Activated CD4-positive, alpha-beta T cell treated with anti-CD3 and anti-CD28 coated beads, Interleukin-10, Interleukin-2, amounts not matched to agents 100 ng/mL and 50 ng/mL, durations not matched to agents 16 hours and 8 hours (primary cell): ENCODE measurements at regions not wholly inside any gene's neighbourhood (a gene's known extent, or its start where the extent isn't known, plus 50 kb on each side); places are given as distances from the start of the nearest gene placed in this dataset.

Experiments
- DNase-seq: peaks from one replicate; pipeline ENCODE4 v3.0.0-alpha.2; 2020

DNA sequence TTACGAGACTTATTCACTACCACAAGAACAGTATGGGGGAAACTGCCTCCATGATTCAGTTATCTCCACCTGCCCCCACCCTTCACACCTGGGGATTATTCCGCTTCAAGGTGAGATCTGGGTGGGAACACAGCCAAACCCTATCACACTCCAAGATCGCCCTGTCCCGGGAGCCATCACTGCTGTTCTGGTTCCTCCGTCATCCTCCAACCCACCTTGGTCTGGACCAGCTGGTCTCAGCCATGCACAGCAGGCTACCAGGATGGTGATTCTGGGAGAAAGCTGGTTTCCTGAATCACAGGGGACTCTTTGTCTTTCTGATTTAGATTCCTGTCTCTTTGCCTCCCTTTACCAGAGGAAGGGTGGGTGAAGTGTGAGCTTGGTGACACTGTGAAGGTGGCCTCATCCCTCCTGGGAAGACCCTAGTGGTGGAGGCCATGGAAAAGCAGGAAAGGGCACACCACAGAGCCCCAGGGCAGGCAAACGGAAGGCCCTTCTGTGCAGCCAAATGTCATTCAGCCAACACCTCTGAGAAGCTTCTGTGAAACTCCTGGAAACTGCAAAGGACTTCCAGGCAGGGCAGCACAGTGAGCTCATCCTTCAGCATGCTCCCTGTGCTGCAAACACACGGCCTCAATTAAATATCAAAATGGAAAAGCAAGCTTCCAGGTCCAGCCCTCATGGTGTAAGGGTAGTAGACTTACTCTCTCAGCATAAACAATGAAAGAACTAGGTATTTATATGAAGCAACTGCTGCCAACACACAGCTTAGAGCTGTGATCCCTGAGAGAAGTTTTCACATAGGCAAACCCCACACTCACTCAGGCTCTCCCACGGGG is 169.8 kb downstream of the ANKRD60 start:
- DNase-seq, result no peak

GRCh38 chr20:58056921-58057686 is 171.3 kb downstream of the ANKRD60 start:
- DNase-seq, result no peak

GRCh38 chr20:58056021-58056591 is 172.3 kb downstream of the ANKRD60 start:
- no peak for DNase-seq

GRCh38 chr20:58054780-58055373 is 173.6 kb downstream of the ANKRD60 start:
- DNase-seq, result no peak

- DNase-seq, result no peak
These were observed 174.2 kb downstream of the ANKRD60 start for GRCh38 chr20:58054082-58054779.

GRCh38 chr20:58053391-58054055 is 174.9 kb downstream of the ANKRD60 start:
- DNase-seq, result no peak

DNA sequence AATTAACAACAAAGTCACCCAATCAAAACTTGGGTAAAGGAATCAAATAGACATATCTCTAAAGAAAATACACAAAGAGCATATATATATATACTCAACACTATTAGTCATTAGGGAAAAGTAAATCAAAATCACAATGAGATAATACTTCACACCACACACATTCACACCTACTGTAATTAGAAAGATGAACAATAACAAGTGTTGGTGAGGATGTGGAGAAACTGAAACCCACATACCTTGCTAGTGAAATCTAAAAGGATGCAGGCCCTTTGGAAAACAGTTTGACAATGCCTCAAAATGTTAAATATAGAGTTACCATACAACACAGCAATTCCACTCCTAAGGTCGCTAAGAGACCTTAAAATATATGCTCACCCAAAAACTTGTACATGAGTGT is 177.1 kb downstream of the ANKRD60 start:
- DNase-seq, result no peak

- DNase-seq, result no peak
These were observed 180.3 kb downstream of the ANKRD60 start for GRCh38 chr20:58048096-58048702.

DNA sequence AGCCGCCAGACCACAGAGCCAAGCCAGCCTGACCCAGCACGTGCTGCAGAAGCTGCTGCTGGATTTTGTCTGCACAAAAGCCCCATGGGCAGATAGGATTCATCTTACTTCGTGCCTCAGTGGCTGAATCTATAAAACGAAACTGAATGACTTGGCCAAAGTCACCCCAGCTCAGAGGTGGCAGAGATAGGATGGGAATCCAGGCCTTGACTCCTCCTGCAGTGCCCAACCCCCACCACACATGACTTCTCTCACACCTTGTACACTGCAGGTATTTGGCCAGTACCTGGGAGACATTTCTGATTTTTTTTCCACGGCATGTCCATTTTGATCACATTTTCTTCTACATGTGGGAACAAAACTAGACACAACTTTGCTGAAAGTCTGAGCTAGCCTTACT is 182.1 kb downstream of the ANKRD60 start:
- no peak for DNase-seq

DNA sequence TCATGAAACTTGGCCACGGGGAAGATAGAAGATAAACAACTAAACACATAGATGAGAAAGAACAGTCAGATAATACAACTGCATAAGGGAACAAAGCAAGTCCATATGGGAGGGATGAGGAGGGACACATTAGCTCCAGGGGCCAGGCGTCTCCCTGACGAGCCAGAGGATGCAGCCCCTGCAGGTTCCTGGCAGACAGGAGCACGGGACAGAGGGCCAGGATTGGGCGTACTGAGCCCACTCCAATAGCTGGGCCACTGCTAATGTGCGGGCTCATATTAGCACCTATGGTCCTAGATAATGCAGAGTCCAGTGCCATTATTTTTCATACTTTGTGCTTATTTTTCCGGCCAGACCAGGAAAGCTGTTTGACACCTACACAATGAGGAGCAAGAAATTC is 182.9 kb downstream of the ANKRD60 start:
- DNase-seq, result no peak

DNA sequence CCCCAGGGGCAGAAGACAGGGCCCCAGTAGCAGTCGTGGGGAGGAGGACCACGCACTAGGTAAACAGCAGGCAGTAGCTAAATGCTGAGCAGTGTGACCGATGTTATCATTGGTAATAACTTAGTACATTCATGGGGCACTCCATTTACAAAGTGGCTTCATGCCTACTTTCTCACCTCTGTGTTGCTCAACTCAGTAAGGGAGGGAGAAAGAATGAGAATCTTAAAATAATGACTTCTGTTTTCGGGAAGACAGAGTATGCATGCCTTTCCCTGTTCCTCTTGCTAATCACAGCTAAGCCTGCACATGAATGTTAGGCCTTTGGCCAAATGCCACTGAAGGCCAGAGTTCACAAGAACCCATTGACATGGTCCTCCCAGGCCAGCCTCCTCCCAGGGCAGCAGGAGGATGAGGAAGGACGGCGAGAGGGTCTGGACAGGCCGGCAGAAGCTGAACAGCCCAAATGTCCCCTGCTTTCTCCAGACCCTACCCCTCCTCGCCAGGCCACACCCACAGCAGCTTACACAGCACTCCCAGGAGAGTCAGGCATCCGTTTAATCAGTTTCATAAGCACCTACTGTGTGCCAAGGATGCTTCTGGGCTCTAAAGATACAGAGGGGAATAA is 183.4 kb downstream of the ANKRD60 start:
- no peak for DNase-seq

DNA sequence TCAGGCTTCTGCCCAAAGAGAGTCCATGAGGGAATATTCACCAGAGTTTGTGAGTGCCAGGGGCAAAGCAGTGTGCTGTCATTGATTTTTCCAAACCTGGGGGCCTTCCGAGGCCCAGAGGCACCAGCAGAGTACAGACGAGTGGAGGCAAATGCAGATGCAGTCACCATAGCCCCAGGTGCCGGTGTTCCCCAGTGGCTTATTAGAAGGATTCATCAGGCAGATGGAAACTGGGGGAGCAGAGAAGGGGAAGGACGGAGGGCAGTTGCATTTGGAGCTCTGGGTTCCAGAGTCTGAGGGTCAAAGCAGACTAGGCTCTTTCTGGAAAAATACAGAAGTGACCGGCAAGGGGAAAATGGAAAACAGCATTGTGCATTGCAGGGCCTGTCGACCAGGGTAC is 184.2 kb downstream of the ANKRD60 start:
- DNase-seq, result no peak

GRCh38 chr20:58043236-58044140 is 185.0 kb downstream of the ANKRD60 start:
- DNase-seq, result no peak

GRCh38 chr20:58042591-58042990 is 185.9 kb downstream of the ANKRD60 start:
- no peak for DNase-seq

DNA sequence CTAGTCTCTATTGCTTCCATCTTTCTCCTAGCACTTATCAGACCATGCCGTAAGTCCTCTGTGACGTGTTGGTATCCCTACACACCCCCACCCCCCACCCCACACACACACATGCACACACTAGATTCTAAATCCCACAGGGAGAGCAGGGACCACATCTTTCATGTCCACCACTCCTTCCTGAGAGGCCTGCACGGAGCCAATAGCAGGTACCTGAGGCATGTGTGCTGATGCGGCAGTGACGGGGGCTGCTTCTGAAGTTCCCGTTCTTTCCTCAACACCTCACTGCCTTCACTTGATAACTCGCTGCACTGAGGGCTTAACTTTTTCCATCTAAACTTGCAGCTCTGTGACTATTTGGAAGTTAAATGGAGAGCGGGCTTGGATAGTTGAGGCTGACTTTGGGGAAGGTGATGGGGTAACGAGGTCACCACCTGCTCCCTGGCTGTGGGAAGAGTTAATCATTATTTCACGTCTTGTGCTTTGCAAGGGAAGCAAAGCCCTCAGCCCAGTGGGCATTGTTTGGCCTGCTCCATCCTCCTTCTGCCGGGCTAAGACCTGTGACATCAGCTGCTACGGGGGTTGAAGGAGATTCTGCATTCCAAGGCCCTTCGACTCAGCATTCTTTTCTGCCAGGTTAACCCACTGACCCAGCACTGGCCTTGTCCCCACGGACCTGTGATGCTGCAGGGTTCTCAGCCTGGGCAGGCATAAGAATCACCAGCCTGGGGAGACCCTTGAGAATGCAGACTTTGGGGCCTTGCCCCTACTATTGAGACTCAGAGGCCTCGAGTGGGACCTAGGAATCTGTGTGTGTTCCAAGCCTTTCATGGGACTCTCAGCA is 187.8 kb downstream of the ANKRD60 start:
- DNase-seq, result no peak

- no peak for DNase-seq
These were observed 189.0 kb downstream of the ANKRD60 start for GRCh38 chr20:58039274-58040092.

- no peak for DNase-seq
These were observed 190.3 kb downstream of the ANKRD60 start for GRCh38 chr20:58038123-58038654.

DNA sequence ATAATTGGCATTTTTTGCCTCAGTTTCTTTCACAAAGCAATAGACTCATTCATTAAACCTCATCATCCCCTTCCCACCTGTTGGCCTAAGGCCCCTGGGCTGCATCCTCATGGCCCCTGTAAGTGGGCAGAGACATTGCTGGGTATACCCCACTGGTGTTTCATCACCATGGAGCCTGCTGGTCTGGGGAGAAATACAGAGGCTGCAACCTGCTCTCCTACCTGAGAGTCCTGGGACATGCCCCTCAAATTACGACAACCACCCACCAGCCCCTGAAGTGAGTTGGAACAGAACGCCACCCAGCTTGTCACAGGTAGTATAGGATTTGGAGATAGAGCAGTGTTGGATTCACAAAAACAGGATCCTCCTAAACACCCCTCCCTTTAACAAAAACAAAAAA is 190.8 kb downstream of the ANKRD60 start:
- no peak for DNase-seq
